ENCODE measurements at regions not wholly inside any gene's neighbourhood (a gene's known extent, or its start where the extent isn't known, plus 50 kb on each side); places are given as distances from the start of the nearest gene placed in this dataset.
A peak's percentile ranks its signal among the peaks of the same experiment; 100 is the strongest.
"Not testable (repeated sequence)": the region's sequence is repeated elsewhere in the genome, so short reads cannot be mapped to it uniquely, and the experiment has no call there.

GRCh38 chrX:125507119-125507518, 187.4 kb downstream of the TEX13C start:
- no peak for DNase-seq

GRCh38 chrX:125520029-125520428, 200.4 kb downstream of the TEX13C start:
- DNase-seq = no peak

DNA sequence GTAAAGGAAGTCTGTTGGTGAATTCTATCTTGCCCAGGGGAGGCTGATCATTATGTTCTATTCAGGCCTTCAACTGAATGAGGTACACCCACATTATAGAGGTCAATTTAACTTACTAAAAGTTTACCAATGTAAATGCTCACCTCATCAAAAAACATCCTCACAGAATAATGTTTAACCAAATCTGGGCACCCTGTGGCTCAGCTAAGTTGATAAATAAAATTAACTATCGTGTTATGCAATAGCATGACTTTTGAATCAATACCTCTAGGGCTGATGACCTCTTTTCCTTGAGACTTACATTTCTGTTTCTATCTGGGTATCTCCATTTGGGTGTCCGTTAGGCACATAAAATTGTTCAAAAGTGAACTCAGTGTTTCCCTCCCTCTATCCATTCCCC, 203.1 kb downstream of the TEX13C start:
- no peak for DNase-seq

DNA sequence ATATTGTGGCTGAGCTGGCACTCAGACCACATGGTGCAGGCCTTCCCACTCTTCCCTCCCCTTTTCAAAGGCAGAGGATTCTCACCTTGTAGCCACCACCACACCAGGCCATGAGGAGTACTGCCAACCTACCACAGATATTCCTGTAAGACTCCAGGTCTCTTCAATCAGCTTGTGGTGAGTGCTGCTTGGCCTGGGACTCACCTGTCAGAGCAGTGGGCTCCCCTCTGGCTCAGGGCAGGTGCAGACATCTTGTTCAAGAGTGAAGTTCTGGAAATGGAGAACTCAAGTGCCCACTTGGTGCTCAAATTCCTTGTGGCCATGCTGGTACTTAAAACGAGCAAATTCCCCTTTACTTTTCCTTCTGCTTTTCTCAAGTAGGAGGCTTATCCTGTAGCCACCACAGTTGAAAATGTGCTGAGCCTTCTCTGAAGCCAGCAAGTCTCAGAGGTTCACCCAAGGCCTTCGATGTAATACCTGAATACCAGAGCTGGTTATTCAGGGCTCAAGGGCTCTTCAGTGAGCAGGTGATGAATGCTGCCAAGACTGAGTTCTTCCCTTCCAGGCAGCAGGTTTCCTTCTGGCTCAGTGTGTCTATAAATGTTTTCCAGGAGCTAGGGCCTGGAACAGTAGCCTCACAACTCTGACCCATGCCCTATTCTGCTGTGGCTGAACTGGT, 212.9 kb downstream of the TEX13C start:
- no peak for DNase-seq

GRCh38 chrX:125533352-125533751, 213.7 kb downstream of the TEX13C start:
- DNase-seq = no peak

GRCh38 chrX:125544031-125544660, 224.5 kb downstream of the TEX13C start:
- no peak for DNase-seq

DNA sequence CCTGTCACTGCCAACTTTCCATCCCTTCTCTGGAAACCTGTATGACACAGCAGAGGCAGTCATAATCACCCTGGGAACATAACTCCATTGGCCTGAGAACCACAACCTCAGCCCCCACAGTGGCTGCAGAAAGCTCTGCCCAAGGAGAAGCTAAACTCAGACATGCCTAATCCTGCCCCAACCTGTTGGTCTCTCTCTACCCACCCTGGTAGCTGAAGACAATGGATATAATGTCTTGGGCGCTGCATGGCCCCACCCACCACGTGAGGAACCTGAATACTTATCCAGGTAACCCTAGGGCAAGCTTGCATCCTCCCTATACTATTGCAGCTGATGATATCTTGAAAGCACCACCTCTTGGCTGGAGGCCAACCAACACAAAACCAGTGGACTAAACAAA, 225.2 kb downstream of the TEX13C start:
- DNase-seq = no peak

- no peak for DNase-seq
Observed at GRCh38 chrX:125577479-125577878, 257.8 kb downstream of the TEX13C start.

- no peak for DNase-seq
Observed at GRCh38 chrX:125604448-125604847, 284.8 kb downstream of the TEX13C start.

DNA sequence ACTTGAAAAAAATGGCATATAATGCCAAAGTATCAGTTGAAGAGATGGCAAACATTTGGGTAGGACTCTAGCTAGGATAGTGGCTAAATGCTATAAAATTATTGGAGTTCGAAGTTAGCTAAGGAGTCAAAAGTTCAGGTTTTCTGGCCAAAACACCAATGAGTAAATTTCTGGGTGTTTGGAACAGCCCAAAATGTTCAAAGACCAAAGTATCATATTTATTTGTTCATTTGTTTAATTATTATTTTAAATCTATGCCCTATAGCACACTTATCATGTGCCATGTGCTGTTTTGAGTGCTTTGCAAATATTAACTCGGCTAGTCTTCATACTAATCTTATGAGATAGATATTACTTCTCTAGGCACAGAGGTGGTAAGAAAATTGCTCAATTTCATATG, 285.5 kb downstream of the TEX13C start:
- DNase-seq = no peak

- DNase-seq = not testable (repeated sequence)
Observed at GRCh38 chrX:125614591-125615343, 295.1 kb downstream of the TEX13C start.

DNA sequence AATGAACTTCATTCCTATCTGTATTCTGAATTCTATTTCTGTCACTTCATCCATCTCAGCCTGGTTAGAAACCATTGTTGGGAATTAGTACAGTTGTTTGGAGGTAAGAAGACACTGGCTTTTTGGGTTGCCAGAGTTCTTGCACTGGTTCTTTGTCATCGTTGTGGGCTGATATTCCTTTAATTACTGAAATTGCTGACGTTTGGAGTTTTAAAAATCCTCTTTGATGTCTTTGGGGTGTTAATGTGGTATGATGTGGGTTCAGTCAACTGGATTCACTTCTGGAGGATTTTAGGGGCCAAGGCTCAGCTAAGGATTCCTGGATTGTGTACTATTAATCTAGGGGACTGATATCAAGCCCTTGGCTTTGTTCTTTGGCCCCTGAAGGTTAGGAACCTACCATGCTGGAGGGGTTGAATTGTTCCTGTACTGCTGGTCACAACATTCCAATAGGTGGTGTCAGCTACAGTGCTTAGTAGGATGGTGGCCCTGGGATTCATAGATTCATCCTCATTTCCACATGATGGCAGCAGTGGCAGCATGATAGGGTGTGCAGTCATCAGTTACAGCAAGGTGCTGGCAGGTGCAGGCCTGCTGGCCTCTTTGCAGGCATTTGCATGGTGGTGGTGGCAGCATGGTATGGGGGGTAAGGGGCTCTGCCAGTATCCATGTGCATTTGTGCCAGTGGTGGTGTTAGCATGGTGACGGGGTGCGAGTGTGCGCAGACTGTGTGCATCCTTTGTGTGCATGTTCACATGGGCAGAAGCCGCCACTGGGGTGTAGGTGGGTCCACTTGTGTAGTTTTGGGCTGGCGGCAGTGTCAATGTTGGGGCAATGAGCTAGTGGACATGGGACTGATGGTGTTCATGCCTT, 301.3 kb downstream of the TEX13C start:
- DNase-seq = no peak

DNA sequence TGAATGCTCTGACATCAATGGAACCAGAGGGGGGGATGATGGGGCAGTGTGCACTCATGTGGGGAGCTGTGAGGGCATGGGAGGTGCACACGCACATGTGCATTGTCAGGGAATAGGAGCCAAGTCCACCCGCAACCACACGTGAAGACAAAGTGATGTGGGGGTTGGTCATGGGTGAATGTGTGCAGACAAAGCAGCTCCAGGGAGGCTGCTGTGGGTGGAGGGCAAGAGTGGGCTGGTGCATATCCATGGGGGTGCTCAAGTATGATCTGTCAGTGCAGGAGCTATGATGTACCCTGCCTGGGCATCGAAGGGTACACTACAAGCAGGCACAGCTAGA, 301.9 kb downstream of the TEX13C start:
- DNase-seq = no peak

DNA sequence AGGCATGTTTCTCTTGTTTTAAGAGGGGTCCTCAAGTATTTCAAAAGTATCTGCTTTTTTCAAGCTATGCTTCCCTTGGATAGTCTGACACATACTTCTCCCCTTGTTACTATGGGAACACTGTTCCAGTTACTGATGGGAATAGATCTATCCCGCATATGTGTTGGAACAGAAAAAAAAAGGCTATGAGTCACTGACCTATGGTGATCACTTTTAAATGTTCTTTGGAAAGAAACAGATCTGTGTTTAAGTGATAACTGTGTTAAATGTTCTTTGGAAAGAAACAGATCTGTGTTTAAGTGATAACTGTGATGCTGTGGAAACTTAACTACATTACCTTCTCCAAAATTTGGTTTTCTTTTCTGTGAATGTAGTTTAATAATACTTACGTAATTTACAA, 303.2 kb downstream of the TEX13C start:
- no peak for DNase-seq

DNA sequence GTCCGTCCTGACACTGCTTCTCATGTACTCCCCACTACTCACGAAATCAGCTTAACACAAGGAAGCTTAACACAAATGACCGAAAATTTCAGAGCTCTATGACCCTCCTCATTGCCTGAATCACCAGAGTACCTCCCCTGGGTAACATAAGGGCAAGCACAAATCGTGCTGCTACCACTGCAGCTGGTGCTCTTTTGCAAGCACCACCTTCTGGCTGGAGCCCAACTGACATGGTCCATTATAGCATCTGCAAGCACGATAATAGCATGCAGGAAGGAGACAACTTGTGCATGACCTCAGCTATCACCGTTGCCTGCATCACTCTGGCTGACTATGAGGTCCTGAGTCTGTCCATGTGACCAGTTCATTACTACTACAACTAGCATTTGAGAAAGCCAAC, 308.0 kb downstream of the TEX13C start:
- no peak for DNase-seq

DNA sequence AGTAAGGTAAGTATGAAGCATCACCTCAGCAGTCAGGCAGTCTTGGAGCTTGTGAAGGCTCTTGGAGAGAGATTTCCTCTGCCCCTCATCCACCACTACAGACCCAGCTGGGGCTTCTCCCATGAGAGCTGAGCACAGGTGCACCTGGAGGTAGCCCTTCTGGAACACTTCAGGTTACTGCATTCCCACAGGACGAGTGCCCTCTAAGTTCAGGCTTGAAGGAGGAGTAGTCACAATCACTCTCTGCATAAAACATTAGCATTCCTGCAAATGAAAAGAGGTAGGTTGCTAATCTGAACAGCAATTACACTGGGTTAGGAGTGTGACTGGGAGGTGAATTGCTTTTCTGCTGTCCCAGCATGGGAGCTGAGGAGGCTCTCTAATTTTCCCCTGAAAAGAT, 308.8 kb downstream of the TEX13C start:
- DNase-seq = no peak

DNA sequence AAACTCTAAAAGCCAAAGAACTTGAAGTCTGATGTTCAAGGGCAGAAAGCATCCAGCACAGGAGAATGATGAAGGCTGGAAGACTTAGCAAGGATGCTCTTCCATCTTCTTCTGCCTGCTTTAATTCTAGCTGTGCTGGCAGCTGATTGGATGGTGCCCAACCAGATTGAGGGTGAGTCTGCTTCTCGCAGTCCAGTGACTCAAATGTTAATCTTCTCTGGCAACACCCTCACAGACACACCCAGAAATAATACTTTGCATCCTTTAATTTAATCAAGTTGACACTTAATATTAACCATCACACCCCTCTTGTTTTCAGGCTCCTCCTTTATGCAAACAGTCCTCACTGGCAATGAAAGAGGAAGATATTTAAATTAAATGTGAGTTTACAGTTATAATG, 321.7 kb downstream of the TEX13C start:
- no peak for DNase-seq

- peak; percentile 24 for DNase-seq
Observed at GRCh38 chrX:125646195-125646594, 326.5 kb downstream of the TEX13C start.

DNA sequence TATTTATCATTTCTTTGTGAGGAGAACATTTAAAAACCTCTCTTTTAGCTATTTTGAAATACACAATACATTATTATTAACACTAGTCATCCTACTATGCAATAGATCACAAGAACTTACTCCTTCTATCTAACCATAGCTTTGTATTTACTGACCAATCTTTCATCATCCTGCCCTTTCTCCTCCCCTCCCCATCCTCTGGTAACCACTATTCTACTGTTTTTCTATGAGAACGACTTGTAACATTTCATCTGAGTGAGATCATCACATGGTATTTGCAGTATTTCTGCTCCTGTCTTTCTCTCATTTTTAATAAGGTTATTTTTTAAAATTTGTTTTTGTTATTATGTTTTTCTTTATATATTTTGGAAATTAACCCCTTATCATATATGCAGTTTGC, 331.8 kb downstream of the TEX13C start:
- no peak for DNase-seq

GRCh38 chrX:125654501-125654900, 334.8 kb downstream of the TEX13C start:
- DNase-seq = no peak

DNA sequence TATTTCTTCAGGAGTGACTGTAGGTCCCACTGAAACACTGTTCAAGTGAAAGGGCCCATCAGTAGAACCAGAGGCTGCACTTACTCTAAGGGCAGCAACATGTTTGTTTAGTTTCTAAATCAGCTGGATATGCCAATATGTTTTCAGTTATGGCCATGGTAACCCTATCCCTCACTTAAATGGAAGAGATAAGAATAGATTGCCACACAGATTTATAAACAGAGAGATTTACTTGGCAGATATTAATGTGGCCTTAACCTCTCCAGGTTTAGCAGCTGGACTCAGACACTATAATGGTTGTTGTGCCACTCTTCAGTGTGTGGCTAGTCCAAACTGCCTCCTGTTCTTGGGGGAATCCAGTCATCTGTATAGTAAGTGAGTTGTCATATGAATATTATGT, 354.1 kb downstream of the TEX13C start:
- no peak for DNase-seq

GRCh38 chrX:125678258-125678657, 358.6 kb downstream of the TEX13C start:
- DNase-seq = no peak

- no peak for DNase-seq
Observed at GRCh38 chrX:125680366-125680765, 360.7 kb downstream of the TEX13C start.
